ENCODE measurements at regions not wholly inside any gene's neighbourhood (a gene's known extent, or its start where the extent isn't known, plus 50 kb on each side); places are given as distances from the start of the nearest gene placed in this dataset.
A peak's percentile ranks its signal among the peaks of the same experiment; 100 is the strongest.
"Not testable (repeated sequence)": the region's sequence is repeated elsewhere in the genome, so short reads cannot be mapped to it uniquely, and the experiment has no call there.

DNA sequence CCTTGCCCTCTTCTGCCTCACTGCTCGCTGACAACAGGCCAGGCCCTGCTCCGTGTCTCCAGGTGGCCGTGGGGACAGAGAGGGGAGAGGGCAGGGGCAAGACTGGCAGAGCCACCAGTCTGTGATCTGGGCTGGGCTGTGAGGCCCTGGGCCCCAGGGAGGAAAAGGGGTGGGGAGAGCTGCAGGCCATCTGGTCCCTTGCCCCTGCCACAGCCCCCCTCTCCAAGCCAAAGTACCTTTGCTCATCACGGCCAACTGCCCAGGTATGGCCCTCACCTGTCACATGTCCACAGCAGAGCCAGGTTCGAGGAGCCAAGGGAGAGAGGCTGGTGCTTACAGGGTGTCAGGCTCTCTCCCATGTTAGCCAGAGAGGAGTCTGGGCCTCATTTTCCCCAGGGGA lies 91.4 kb upstream of the LHX1 start:
- no peak for DNase-seq (ENCODE audit: low spot score)

- DNase-seq (ENCODE audit: low spot score) = no peak
Observed at GRCh38 chr17:36846410-36847292, 90.6 kb upstream of the LHX1 start.

DNA sequence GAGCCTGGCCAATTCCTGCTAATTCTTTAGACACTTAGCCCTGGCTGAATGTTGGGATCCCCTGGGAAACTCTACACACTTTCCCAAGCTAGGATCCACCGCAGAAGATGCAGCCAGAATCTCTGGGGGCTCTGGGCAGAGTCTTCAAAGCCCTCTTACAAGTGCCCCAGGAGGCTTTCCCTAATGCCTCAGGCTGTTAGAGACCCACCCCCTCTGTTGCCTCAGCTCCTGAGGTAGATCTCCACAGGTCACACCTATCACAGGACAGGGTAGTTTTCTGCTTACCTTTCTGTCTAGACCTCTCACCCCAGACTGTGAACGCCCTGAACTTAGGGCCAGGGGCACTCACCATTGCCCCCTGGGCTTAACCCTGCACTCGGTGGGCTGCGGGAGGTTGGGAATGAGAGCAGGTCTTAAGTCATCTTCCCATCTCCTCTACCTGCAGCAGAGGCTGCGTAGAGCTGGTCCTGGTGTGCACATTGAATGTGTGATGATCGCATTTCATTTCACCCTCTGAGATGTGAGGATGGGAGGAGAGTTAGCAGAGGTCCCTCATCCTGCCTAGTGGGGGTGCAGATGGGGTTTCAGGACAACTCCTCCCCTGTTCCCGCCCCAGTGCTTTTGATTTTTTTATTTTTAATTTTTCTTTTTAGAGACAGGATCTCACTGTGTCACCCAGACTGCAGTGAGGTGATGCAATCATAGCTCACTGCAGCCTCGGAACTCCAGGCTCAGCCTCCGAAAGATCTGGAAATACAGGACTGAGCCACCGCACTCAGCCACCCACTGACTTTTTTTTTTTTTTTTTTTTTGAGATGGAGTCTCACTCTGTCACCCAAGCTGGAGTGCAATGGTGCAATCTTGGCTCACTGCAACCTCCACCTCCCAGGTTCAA lies 89.0 kb upstream of the LHX1 start:
- DNase-seq (ENCODE audit: low spot score) = no peak

DNA sequence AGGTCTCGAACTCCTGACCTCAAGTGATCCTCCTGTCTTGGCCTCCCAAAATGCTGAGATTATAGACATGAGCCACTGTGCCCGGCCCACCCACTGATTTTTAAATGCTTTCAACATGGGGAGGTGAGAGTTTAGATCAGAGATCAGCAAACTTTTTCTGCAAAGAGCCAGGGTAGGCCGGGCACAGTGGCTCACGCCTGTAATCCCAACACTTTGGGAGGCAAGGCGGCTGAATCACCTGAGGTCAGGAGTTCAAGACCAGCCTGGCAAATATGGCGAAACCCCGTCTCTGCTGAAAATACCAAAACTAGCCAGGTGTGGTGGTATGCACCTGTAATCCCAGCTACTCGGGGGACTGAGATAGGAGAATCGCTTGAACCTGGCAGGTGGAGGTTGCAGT lies 88.3 kb upstream of the LHX1 start:
- DNase-seq (ENCODE audit: low spot score) = not testable (repeated sequence)

- DNase-seq (ENCODE audit: low spot score) = peak; percentile 33
Observed at GRCh38 chr17:36849871-36850348, 87.4 kb upstream of the LHX1 start.

DNA sequence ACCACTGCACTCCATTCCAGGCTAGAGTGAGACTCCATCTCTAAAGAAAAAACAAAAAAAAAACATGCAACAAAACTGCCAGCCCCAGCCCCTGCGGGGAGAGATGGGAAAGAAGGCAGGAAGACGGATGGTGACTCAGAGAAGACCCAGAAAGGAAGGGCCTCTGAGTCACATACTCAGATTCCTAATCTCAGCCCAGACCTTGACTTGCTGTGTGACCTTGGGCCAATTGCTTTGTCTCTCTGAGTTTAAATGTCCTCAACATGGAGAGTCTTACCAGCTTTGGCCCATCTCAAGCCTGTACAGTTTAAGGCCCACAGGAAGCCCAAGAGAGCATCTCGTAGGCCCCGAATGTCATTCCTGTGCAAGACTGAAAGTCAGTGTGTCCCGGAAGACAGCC lies 86.5 kb upstream of the LHX1 start:
- DNase-seq (ENCODE audit: low spot score) = peak; percentile 56

- peak; percentile 27 for DNase-seq (ENCODE audit: low spot score)
Observed at GRCh38 chr17:36851250-36851649, 86.0 kb upstream of the LHX1 start.

GRCh38 chr17:36852478-36852877 lies 84.8 kb upstream of the LHX1 start:
- not testable (repeated sequence) for DNase-seq (ENCODE audit: low spot score)

DNA sequence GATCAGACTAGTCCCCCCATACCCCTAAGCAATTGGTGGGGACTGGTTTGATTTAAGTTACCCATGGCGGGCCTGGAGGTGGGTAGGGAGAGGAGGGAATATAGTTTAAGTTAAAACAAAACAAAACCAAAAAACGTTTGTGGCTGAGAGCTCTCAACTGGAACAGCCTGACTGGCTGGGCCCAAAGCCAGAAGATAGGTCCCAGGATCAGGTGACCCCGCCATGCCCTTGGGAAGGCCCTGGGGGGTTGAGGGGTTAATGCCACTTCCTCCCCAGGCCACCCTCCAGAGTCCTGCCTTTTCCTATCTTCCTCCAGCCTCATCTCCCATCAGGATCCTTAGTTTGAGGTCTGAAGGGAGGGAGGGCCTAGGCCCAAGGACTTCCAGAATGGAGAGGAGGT lies 82.3 kb upstream of the LHX1 start:
- DNase-seq (ENCODE audit: low spot score) = no peak

DNA sequence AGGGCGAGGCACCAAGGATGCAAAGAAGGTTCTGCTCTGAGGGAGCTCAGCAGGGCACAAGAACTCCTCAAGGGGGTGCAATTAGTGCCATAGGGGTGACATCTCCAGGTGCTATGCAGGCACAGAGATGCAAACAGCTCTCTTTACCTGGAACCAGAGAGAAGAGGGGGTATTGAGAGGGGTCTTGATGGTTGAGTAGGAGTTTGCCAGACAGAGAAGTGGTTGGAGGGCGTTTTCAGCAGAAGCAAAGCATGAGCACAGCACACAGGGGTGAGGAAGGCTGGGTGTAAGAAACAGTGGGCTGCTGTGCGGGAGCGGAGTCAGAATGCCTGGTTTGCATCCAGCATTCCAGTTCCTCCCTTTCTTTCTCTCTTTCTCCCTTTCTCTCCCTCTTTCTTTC lies 81.8 kb upstream of the LHX1 start:
- no peak for DNase-seq (ENCODE audit: low spot score)

- no peak for DNase-seq (ENCODE audit: low spot score)
Observed at GRCh38 chr17:36856222-36856621, 81.1 kb upstream of the LHX1 start.

- DNase-seq (ENCODE audit: low spot score) = no peak
Observed at GRCh38 chr17:36856903-36857381, 80.3 kb upstream of the LHX1 start.

DNA sequence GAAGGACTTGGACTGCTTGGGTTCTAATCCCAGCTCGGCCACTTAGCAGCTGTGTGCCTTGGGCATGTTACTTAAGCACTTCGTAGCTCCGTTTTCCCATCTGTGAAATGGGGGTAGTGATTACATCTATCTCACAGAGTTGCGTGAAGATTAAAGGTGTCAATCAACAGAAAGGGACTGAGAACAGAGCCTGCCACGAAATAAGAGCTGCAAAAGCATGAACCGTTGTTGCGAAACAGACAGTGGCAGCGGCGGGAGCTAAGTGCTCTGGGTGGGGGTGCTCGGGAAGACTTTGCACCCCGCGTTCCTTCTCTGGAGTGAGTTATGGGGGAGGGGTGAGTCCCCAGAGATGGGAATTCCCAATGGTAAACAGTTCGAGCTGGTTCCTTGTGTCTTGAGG lies 79.6 kb upstream of the LHX1 start:
- no peak for DNase-seq (ENCODE audit: low spot score)

DNA sequence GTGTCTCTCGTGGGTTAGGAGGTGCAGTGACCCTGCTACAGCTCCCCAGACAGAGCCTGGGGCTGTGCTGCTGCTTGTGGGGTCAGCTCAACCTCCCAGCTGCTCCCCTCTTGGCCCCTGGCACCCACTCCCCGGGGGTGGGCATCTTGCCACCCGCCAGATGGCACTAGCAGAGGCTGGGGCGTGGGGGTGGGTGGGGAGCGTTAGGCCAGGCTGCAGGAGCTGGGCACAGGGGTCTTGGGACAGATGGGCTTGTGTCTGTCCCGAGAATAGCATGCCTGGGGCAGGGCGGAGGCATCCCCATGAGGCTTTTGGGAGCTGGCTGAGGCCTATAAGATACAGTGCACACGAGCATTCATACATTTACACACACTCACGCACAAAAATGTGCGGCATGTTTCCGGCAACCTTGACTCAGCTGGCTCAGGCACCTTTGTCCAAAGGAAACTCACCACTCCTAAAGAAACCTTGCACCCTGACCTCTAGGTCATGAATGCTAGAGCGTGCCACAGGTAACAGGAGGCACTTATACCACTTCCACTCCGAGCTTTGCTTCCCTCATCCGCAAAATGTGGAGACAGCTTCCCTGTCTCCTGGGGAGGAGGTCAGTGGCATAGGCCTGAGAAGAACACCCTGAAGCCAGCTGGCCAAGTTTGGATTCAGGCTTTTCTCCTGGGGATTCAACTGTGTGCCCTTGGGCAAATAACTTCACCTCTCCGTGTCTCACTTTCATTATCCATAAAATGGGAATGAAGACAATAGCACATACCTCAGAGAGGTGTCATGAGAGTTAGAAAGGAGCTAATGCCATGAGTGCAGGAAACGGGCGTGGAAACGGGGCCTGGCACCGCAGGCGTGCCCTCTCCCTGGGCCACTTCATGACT lies 78.9 kb upstream of the LHX1 start:
- no peak for DNase-seq (ENCODE audit: low spot score)

GRCh38 chr17:36859003-36859300 lies 78.3 kb upstream of the LHX1 start:
- no peak for DNase-seq (ENCODE audit: low spot score)

- no peak for DNase-seq (ENCODE audit: low spot score)
Observed at GRCh38 chr17:36859706-36860105, 77.6 kb upstream of the LHX1 start.

DNA sequence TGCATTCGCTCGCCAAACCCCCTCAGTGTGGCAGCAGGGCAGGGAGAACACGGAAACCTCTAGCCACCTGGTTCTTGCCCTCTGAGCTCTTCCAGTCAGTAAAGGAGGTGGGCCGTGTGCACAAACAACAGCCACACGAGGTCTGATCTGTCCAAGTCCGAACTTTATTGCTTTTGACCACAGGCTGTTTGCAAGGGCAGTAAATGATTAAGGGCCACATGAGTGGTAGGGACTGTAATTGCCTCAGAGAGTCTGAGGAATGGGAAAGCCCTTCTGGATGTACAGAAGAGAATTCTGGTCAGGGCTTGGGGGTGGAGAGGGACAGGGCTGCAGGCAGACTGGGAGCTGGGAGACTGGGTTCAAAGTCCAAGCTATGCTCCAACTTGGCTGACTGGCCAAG lies 75.7 kb upstream of the LHX1 start:
- no peak for DNase-seq (ENCODE audit: low spot score)

- DNase-seq (ENCODE audit: low spot score) = no peak
Observed at GRCh38 chr17:36862116-36862920, 75.0 kb upstream of the LHX1 start.

DNA sequence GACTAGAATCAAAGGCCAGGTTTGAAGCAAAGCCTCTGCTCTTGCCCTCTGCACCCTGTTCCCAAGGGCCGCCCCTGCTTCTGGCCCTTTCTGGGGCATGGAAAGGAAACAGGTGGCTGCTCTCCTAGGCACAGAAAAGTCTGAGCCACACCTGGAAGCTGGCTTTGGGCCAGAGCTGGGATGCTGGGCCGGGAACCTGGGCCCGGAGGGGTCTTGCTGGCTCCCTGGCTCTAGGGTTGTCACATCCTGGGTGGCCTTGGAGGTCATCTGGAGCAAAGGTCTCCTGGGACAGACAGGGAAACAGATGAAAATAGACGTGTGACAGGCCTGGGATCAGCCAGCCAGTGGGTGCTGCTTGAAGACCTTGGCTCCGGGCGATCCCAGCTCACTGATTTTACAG lies 74.1 kb upstream of the LHX1 start:
- no peak for DNase-seq (ENCODE audit: low spot score)

GRCh38 chr17:36863676-36864612 lies 73.3 kb upstream of the LHX1 start:
- no peak for DNase-seq (ENCODE audit: low spot score)

Data from AG08396 (cell line).